ENCODE measurements at regions not wholly inside any gene's neighbourhood (a gene's known extent, or its start where the extent isn't known, plus 50 kb on each side); places are given as distances from the start of the nearest gene placed in this dataset.

DNA sequence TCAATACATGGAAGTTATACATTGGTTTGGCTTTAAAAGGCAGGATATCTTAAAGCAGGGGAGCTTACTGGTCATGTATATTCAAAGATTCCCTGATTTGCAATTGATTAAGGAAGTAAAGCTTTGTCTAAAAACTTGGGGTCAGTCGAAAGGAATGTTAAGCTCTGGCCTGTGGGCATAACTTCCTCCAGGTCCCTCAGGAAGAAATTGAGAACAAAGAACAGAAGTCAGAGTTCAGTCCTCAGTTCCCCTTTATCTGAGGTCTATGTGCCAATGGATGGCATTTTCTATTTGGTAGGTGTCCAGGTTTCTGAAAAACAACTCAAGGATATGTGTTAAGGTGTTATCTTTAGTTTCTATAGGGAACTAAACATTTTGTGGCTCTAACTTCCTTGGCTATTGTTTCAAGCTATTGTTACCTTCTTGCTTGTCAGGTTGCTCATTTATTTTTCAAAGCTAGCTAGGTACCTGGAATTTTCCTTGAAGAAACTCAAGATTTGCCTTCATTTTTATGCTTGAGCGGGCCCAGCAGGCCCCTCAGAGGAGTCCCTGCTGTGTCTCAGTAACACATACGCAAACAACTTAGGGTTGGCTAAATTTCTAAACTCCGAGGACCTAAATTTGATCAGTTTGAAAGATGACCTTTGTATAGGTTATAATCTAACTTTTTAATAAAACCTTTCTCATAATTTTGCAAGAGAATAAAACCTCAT, 135.0 kb upstream of the UBE2E2 start:
- Mint-ChIP-seq H3K27ac (no peak overlapping the region), H3K4me1 (peaks cover 10% of the 10 kb centered on the region), H3K36me3 (ENCODE audit: low read depth) (no peaks in the 10 kb centered on the region), H3K4me3 (no peak overlapping the region), H3K27me3 (ENCODE audit: low read depth, poor library complexity) (no peaks in the 10 kb centered on the region), H3K9me3 (no peaks in the 10 kb centered on the region)
- TF ChIP-seq, protein P1, sequence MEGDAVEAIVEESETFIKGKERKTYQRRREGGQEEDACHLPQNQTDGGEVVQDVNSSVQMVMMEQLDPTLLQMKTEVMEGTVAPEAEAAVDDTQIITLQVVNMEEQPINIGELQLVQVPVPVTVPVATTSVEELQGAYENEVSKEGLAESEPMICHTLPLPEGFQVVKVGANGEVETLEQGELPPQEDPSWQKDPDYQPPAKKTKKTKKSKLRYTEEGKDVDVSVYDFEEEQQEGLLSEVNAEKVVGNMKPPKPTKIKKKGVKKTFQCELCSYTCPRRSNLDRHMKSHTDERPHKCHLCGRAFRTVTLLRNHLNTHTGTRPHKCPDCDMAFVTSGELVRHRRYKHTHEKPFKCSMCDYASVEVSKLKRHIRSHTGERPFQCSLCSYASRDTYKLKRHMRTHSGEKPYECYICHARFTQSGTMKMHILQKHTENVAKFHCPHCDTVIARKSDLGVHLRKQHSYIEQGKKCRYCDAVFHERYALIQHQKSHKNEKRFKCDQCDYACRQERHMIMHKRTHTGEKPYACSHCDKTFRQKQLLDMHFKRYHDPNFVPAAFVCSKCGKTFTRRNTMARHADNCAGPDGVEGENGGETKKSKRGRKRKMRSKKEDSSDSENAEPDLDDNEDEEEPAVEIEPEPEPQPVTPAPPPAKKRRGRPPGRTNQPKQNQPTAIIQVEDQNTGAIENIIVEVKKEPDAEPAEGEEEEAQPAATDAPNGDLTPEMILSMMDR (IDR thresholded peaks at IDR 0.05), result no peak
- DNase-seq, result no peak

DNA sequence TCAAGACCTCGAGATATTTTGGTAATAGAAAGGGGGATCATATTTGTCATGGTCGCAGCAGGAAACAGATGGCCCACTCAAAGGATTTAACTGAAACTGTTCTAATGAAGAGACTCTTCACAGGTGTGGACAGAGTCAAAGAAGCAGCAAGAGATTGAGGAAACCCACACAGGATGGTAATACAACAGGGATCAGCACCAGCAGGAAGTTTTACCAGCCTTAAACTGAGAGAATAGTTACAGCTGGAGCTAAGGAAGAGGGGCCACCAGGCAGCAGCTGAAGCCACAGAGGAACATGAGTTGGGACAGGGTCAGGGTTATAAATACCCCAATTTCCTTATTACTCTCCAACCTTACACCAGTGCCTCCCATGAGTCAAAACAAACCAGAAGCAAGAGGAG, 131.8 kb upstream of the UBE2E2 start:
- TF ChIP-seq, protein P1 (IDR thresholded peaks at IDR 0.05), result no peak
- DNase-seq, result no peak
- Mint-ChIP-seq H3K4me3 (no peak overlapping the region), H3K4me1 (peaks cover 10% of the 10 kb centered on the region), H3K27me3 (ENCODE audit: low read depth, poor library complexity) (no peaks in the 10 kb centered on the region), H3K27ac (no peak overlapping the region), H3K9me3 (no peaks in the 10 kb centered on the region), H3K36me3 (ENCODE audit: low read depth) (no peaks in the 10 kb centered on the region)

DNA sequence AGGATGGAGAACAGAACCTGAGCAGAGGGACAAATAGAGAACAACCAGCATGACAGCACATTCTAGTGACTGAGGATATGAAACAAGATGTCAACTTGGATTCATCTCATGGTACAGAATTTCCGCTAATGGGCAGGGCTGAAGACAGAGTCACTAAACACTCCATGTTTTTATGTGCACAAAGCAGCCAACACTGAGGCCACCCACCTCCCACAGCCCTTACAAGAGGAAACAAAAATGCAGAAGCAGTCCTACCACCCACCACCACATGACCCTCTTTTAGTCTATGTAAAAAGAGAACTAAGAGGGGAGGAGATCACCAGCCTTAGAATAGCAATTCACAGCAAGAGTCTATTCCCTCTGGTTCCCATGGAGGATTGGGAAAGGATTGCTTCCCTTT, 131.4 kb upstream of the UBE2E2 start:
- Mint-ChIP-seq H3K4me3 (no peak overlapping the region), H3K9me3 (no peaks in the 10 kb centered on the region), H3K36me3 (ENCODE audit: low read depth) (no peaks in the 10 kb centered on the region), H3K4me1 (peaks cover 10% of the 10 kb centered on the region), H3K27ac (no peak overlapping the region), H3K27me3 (ENCODE audit: low read depth, poor library complexity) (no peaks in the 10 kb centered on the region)
- TF ChIP-seq, protein P1 (IDR thresholded peaks at IDR 0.05), result no peak
- DNase-seq, result no peak

DNA sequence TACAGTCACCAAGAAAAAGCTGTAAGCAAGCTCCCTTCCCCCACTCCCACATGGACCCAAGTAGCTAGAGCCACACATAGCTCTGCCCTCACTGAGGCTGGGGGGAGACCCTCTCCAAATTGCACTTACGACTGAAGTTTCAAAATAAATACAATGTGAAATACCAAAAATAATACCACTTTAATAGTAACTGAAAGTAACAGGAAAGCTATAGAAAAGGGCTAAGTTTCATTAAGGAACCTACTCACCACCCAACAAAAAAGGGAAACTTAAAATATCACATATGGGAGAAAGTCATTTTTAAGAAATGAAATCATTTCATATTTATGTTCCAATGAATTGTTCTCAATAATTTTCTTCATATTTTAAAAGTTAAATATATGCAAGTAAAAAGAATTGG, 130.4 kb upstream of the UBE2E2 start:
- DNase-seq, result no peak
- no peaks in the 10 kb centered on the region for H3K27me3 Mint-ChIP-seq (ENCODE audit: low read depth, poor library complexity)

DNA sequence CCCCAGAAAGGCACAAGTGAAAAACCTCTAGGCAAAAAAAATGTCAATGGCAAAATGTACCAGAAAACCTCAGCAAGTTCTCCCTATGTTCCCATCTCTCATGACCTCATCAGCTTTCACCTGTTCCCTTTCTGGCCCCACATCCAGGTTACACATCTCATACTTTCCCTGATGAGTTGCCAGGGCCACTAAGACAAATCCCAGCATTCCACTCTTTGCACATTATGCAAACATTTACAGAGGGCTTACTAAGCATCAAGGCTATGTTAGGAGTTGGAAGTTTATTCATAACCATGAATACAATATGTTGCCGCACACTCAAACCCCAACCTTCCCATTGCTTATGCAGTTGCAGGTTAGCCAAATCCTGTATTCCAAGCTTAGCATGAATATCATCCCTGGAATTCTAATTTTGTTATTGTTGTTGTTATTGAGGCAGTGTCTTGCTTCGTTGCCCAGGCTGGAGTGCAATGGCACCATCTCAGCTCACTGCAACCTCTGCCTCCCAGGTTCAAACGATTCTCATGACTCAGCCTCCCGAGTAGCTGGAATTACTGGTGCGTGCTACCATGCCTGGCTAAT, 129.3 kb upstream of the UBE2E2 start:
- Mint-ChIP-seq H3K27ac (no peak overlapping the region), H3K4me1 (peaks cover 6% of the 10 kb centered on the region), H3K4me3 (no peak overlapping the region), H3K9me3 (no peaks in the 10 kb centered on the region), H3K36me3 (ENCODE audit: low read depth) (no peaks in the 10 kb centered on the region), H3K27me3 (ENCODE audit: low read depth, poor library complexity) (no peaks in the 10 kb centered on the region)
- no peak for DNase-seq
- TF ChIP-seq, protein P1 (IDR thresholded peaks at IDR 0.05), result no peak

More for the DNA sequence above, 130.4 kb upstream of the UBE2E2 start:
- Mint-ChIP-seq H3K27ac (no peak overlapping the region), H3K4me1 (peaks cover 10% of the 10 kb centered on the region), H3K9me3 (no peaks in the 10 kb centered on the region), H3K4me3 (no peak overlapping the region), H3K36me3 (ENCODE audit: low read depth) (no peaks in the 10 kb centered on the region)
- TF ChIP-seq, protein P1 (IDR thresholded peaks at IDR 0.05), result no peak

DNA sequence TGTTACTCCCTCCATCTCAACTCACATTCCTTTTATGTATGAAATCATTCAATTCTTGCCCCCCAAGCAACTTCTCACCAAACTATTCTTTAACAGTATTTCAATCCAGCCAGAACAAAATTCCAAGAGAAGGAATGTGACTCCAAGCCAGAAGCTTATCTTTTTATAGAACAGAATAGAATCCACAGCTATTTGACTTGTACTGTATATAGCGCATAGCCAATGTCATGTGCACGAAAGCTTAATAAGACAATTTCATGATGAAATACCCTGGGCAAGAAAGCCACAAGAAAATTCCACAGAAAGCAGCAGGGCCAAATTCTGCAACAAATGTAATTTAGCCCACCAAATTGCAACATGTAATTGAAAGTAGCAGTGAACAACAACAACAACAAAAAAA, 127.6 kb upstream of the UBE2E2 start:
- Mint-ChIP-seq H3K9me3 (no peaks in the 10 kb centered on the region), H3K27ac (no peak overlapping the region), H3K36me3 (ENCODE audit: low read depth) (no peaks in the 10 kb centered on the region), H3K4me1 (peaks cover 6% of the 10 kb centered on the region), H3K27me3 (ENCODE audit: low read depth, poor library complexity) (peaks cover 2% of the 10 kb centered on the region), H3K4me3 (no peak overlapping the region)
- DNase-seq, result no peak
- TF ChIP-seq, protein P1 (IDR thresholded peaks at IDR 0.05), result no peak

All from nephron progenitor cell (in vitro differentiated cells).